GM23338 (cell line): ENCODE measurements at regions not wholly inside any gene's neighbourhood (a gene's known extent, or its start where the extent isn't known, plus 50 kb on each side); places are given as distances from the start of the nearest gene placed in this dataset.

ENCODE experiments used
- ATAC-seq: fragments of 200-7000 bp; cut with Tn5 transposase; 3 replicates; pipeline ENCODE4 v1.9.1; 2020
- DNase-seq: peaks from one replicate; pipeline ENCODE4 v3.0.0-alpha.2; 2015; ENCODE audit warnings: low spot score
- H2AFZ ChIP-seq: fragments of 200-600 bp; sonication (generic); 2 replicates; pipeline ENCODE4 v1.8.0; 2016; ENCODE audit warnings: antibody characterized with exemption, mild to moderate bottlenecking, moderate library complexity
- H3F3A ChIP-seq: fragments of 200-600 bp; sonication (generic); replicated peaks from 2 replicates; pipeline ENCODE4 v1.8.0; 2017; ENCODE audit warnings: antibody characterized with exemption, mixed run types, low read depth
- H3K27ac ChIP-seq: fragments of 200-600 bp; sonication (generic); 2 replicates; pipeline ENCODE4 v1.6.1; 2016; ENCODE audit warnings: low read depth
- H3K27me3 ChIP-seq: fragments of 200-600 bp; sonication (generic); 2 replicates; pipeline ENCODE4 v1.8.0; 2016; ENCODE audit warnings: mild to moderate bottlenecking, mixed run types, moderate library complexity; ENCODE audit not compliant: insufficient read depth
- H3K36me3 ChIP-seq: fragments of 200-600 bp; sonication (generic); 2 replicates; pipeline ENCODE4 v1.8.0; 2016; ENCODE audit warnings: mild to moderate bottlenecking; ENCODE audit not compliant: insufficient read depth
- H3K4me1 ChIP-seq: fragments of 200-600 bp; sonication (generic); 2 replicates; pipeline ENCODE4 v1.8.0; 2016; ENCODE audit warnings: mild to moderate bottlenecking, moderate library complexity; ENCODE audit not compliant: insufficient read depth
- H3K4me2 ChIP-seq: fragments of 200-600 bp; sonication (generic); 2 replicates; pipeline ENCODE4 v1.7.1; 2017; ENCODE audit warnings: mixed run types
- H3K4me3 ChIP-seq: fragments of 200-600 bp; sonication (generic); 2 replicates; pipeline ENCODE4 v1.6.1; 2016; ENCODE audit warnings: mixed run types
- H3K79me2 ChIP-seq: fragments of 200-600 bp; sonication (generic); replicated peaks from 2 replicates; pipeline ENCODE4 v1.8.0; 2017; ENCODE audit warnings: mild to moderate bottlenecking; ENCODE audit not compliant: insufficient read depth
- H3K9me2 ChIP-seq: fragments of 200-600 bp; sonication (generic); 2 replicates; pipeline ENCODE4 v1.8.0; 2017; ENCODE audit not compliant: insufficient read depth
- H4K20me1 ChIP-seq: fragments of 200-600 bp; sonication (generic); replicated peaks from 2 replicates; pipeline ENCODE4 v1.8.0; 2017; ENCODE audit warnings: mild to moderate bottlenecking; ENCODE audit not compliant: insufficient read depth
- H3K27ac Mint-ChIP-seq: 2 replicates; pipeline ENCODE4 v1.8.0; 2020; ENCODE audit warnings: inconsistent platforms, mild to moderate bottlenecking, moderate library complexity, mixed read lengths
- H3K27me3 Mint-ChIP-seq: 3 replicates; pipeline ENCODE4 v1.8.0; 2022; ENCODE audit warnings: low read depth, mild to moderate bottlenecking, moderate library complexity, mixed read lengths, inconsistent platforms; ENCODE audit not compliant: insufficient read depth, poor library complexity
- H3K36me3 Mint-ChIP-seq: 3 replicates; pipeline ENCODE4 v1.8.0; 2021; ENCODE audit warnings: low read depth, mild to moderate bottlenecking, inconsistent platforms, moderate library complexity, mixed read lengths
- H3K4me1 Mint-ChIP-seq: 3 replicates; pipeline ENCODE4 v1.8.0; 2020; ENCODE audit warnings: mild to moderate bottlenecking, inconsistent platforms, mixed read lengths
- H3K4me3 Mint-ChIP-seq: 3 replicates; pipeline ENCODE4 v1.8.0; 2021; ENCODE audit warnings: moderate library complexity, mild to moderate bottlenecking, inconsistent platforms, mixed read lengths
- H3K9me3 Mint-ChIP-seq: 3 replicates; pipeline ENCODE4 v1.8.0; 2020; ENCODE audit warnings: moderate library complexity, mild to moderate bottlenecking, inconsistent platforms, mixed read lengths
- CREB1 ChIP-seq: fragments of 250-450 bp; sonication (Bioruptor Pico); IDR thresholded peaks from 2 replicates; pipeline ENCODE4 v1.5.0; 2020; ENCODE audit warnings: low read depth, mild to moderate bottlenecking, moderate library complexity
- CTCF ChIP-seq, 2 experiments: fragments of 200-600 bp in 1 of 2; sonication (generic) in 1 of 2; conservative IDR thresholded peaks; 2 replicates each; pipeline versions ENCODE4 v1.5.1 to v1.6.1; 2016 to 2017; ENCODE audit warnings: antibody characterized with exemption in 2 of 2, low read depth in 2 of 2, mild to moderate bottlenecking in 2 of 2, moderate library complexity in 1 of 2
- EZH2 ChIP-seq: fragments of 200-600 bp; sonication (generic); IDR thresholded peaks from one replicate; pipeline ENCODE4 v1.8.0; 2017; ENCODE audit warnings: antibody characterized with exemption, mild to moderate bottlenecking, low read depth; ENCODE audit not compliant: unreplicated experiment
- EZH2phosphoT487 ChIP-seq: fragments of 200-600 bp; sonication (generic); IDR thresholded peaks from one replicate; pipeline ENCODE4 v1.8.1; 2018; ENCODE audit warnings: antibody characterized with exemption; ENCODE audit not compliant: unreplicated experiment
- JUNB ChIP-seq: IDR thresholded peaks from one replicate; pipeline ENCODE4 v1.6.1; 2016; ENCODE audit warnings: antibody characterized with exemption; ENCODE audit not compliant: unreplicated experiment
- NANOG ChIP-seq: IDR thresholded peaks from 2 replicates; pipeline ENCODE4 v1.6.1; 2016; ENCODE audit warnings: antibody characterized with exemption, borderline replicate concordance
- POLR2AphosphoS5 ChIP-seq: IDR thresholded peaks from 2 replicates; pipeline ENCODE4 v1.6.1; 2016; ENCODE audit warnings: antibody characterized with exemption, low read depth
- REST ChIP-seq: IDR thresholded peaks from one replicate; pipeline ENCODE4 v1.6.1; 2018; ENCODE audit warnings: antibody characterized with exemption; ENCODE audit not compliant: unreplicated experiment
- STAT1 ChIP-seq: IDR thresholded peaks from one replicate; pipeline ENCODE4 v1.6.1; 2016; ENCODE audit warnings: antibody characterized with exemption; ENCODE audit not compliant: unreplicated experiment
- ZNF114 ChIP-seq: fragments of 250-450 bp; sonication (Bioruptor Pico); IDR thresholded peaks from 2 replicates; pipeline ENCODE4 v1.5.0; 2020; ENCODE audit warnings: mild to moderate bottlenecking, moderate library complexity
- ZNF331 ChIP-seq: fragments of 250-450 bp; sonication (Bioruptor Pico); IDR thresholded peaks from 2 replicates; pipeline ENCODE4 v1.5.0; 2020; ENCODE audit warnings: low read depth, mild to moderate bottlenecking, moderate library complexity
- ZNF462 ChIP-seq: fragments of 250-450 bp; sonication (Bioruptor Pico); IDR thresholded peaks from 2 replicates; pipeline ENCODE4 v1.5.0; 2020; ENCODE audit warnings: mild to moderate bottlenecking, moderate library complexity
- TF ChIP-seq, protein P1 (sequence below): IDR thresholded peaks from 2 replicates; pipeline ENCODE4 v1.6.1; 2016; ENCODE audit warnings: antibody characterized with exemption

DNA sequence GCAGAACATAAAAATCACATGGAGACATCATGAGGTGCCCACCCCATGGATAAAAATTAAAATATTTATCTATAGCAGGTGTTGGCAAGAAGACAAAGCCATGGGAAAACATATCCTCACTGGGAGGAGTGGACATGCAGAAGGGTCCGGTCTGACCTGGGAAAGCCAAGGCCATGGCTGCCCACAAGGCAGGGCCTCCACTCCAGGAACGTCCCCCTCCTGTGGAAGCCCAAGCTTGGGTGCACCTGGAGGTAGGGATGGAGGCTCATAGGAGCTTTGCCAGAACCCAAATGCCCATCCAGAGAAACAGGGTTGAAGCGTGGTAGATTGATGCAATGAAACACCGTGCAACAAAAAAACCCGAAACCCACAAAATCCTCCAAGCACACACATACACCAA, 81.4 kb upstream of the COL5A1 start:
- peaks cover 17% of the 10 kb centered on the region for H3K9me3 Mint-ChIP-seq
- Histone ChIP-seq H3K27ac (no peak overlapping the region), H3K36me3 (no peaks in the 10 kb centered on the region), H4K20me1 (no peaks in the 10 kb centered on the region), H3K9me2 (0 out of 2 replicates have a peak, but pooled peaks cover 8% of the 10 kb centered on the region), H2AFZ (no peak overlapping the region), H3K79me2 (no peaks in the 10 kb centered on the region), H3K27me3 (no peaks in the 10 kb centered on the region), H3K4me1 (no peaks in the 10 kb centered on the region), H3F3A (no peaks in the 10 kb centered on the region), H3K4me2 (no peak overlapping the region), H3K4me3 (no peak overlapping the region)
- TF ChIP-seq STAT1 (no peak), POLR2AphosphoS5 (no peak), ZNF331 (CRISPR knock-in tag) (no peak), CTCF (conservative IDR thresholded peaks at IDR 0.05; ENCODE audit: low read depth in 2 of 2) (no peak), ZNF462 (CRISPR knock-in tag) (no peak), CREB1 (CRISPR knock-in tag) (no peak), EZH2phosphoT487 (no peak), NANOG (no peak), EZH2 (no peak), ZNF114 (CRISPR knock-in tag) (no peak), REST (no peak), JUNB (no peak)
- TF ChIP-seq, protein P1, sequence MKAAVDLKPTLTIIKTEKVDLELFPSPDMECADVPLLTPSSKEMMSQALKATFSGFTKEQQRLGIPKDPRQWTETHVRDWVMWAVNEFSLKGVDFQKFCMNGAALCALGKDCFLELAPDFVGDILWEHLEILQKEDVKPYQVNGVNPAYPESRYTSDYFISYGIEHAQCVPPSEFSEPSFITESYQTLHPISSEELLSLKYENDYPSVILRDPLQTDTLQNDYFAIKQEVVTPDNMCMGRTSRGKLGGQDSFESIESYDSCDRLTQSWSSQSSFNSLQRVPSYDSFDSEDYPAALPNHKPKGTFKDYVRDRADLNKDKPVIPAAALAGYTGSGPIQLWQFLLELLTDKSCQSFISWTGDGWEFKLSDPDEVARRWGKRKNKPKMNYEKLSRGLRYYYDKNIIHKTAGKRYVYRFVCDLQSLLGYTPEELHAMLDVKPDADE = no peak
- H3K4me3 Mint-ChIP-seq = no peak overlapping the region
- peaks cover 6% of the 10 kb centered on the region for H3K27me3 Mint-ChIP-seq
- H3K4me1 Mint-ChIP-seq = no peaks in the 10 kb centered on the region
- no peak for DNase-seq
- no peak for ATAC-seq
- H3K27ac Mint-ChIP-seq = no peak overlapping the region
- H3K36me3 Mint-ChIP-seq = no peaks in the 10 kb centered on the region; the same call in 2 of the 3 replicates
